ENCODE measurements at regions not wholly inside any gene's neighbourhood (a gene's known extent, or its start where the extent isn't known, plus 50 kb on each side); places are given as distances from the start of the nearest gene placed in this dataset.

DNA sequence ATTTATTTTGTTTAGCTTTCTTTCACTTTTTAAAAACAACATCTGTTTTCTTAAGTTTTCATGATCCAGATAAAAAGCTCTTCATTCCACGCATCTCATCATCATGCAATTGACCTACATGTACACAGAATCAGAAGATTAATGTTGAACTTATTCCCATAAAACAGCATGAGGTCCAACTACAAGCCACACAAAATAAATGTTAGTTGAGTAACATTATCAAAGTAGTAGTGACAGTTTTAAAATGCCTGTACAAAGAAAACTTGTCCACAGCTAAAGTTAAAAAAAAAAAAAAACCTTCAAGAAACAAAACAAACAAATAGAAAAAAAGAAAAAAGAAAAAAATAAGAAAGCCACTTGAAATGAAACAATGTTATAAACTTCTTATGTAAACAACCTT is 846.3 kb downstream of the TLE1 start:
- TF ChIP-seq, protein P1, sequence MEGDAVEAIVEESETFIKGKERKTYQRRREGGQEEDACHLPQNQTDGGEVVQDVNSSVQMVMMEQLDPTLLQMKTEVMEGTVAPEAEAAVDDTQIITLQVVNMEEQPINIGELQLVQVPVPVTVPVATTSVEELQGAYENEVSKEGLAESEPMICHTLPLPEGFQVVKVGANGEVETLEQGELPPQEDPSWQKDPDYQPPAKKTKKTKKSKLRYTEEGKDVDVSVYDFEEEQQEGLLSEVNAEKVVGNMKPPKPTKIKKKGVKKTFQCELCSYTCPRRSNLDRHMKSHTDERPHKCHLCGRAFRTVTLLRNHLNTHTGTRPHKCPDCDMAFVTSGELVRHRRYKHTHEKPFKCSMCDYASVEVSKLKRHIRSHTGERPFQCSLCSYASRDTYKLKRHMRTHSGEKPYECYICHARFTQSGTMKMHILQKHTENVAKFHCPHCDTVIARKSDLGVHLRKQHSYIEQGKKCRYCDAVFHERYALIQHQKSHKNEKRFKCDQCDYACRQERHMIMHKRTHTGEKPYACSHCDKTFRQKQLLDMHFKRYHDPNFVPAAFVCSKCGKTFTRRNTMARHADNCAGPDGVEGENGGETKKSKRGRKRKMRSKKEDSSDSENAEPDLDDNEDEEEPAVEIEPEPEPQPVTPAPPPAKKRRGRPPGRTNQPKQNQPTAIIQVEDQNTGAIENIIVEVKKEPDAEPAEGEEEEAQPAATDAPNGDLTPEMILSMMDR (IDR thresholded peaks at IDR 0.05): no peak
- TF ChIP-seq POLR2AphosphoS5 (IDR thresholded peaks at IDR 0.05): no peak

All from upper lobe of left lung (tissue), 4 donors.